ENCODE measurements at regions not wholly inside any gene's neighbourhood (a gene's known extent, or its start where the extent isn't known, plus 50 kb on each side); places are given as distances from the start of the nearest gene placed in this dataset.
"Not testable (repeated sequence)": the region's sequence is repeated elsewhere in the genome, so short reads cannot be mapped to it uniquely, and the experiment has no call there.

DNA sequence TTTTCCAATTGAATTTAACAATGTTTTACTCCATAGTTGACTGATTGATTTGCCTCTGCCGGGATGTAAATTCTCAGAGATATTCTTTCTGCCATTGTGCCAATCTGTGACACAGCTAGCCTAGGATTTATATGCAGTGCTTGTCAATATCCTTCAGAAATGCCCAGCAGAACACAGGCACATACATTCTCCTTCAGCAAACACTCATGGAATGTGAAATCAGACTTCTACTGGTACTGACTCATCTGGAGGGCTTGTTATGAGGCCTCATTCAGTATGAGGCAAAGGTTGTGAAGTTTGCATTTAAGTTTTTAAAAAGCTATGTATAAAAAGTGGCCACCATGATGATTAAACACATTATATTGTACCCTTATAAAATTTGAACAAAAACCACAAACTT is 158.4 kb downstream of the POTEC start:
- H3K4me1 Mint-ChIP-seq (ENCODE audit: low read depth); H3K27ac Mint-ChIP-seq; H3K9me3 Mint-ChIP-seq; H3K27me3 Mint-ChIP-seq (ENCODE audit: low read depth); H3K36me3 Mint-ChIP-seq (ENCODE audit: low read depth); H3K4me3 Mint-ChIP-seq: not testable (repeated sequence)

DNA sequence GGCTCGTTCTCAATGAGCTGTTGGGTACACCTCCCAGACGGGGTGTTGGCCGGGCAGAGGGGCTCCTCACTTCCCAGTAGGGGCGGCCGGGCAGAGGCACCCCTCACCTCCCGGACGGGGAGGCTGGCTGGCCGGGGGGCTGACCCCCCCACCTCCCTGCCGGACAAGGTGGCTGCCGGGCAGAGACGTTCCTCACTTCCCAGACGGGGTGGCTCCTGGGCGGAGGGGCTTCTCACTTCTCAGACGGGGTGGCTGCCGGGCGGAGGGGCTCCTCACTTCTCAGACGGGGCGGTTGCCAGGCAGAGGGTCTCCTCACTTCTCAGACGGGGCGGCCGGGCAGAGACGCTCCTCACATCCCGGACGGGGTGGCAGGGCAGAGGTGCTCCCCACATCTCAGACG is 160.7 kb downstream of the POTEC start:
- H3K27ac Mint-ChIP-seq; H3K27me3 Mint-ChIP-seq (ENCODE audit: low read depth); H3K4me1 Mint-ChIP-seq (ENCODE audit: low read depth); H3K4me3 Mint-ChIP-seq; H3K36me3 Mint-ChIP-seq (ENCODE audit: low read depth); H3K9me3 Mint-ChIP-seq: not testable (repeated sequence)

DNA sequence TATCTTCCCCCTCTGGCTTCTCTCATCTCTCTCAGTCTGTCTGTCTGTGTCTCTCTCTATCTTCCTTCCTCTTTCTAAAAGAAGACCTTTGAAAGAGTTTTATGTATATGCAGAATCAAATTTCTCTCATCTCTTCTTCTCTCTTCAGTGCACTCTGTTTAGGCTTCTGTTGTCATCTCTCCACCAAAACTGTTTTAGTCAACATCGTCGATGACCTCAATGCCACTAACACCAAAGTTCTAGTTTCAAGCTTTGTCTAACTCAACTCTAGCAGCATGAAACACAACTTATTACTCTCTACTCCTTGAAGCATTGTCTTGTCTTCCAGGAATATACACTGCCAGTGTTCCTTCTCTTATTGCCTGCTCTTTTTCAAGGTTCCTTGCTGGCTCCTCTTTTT is 163.9 kb downstream of the POTEC start:
- H3K27ac Mint-ChIP-seq; H3K9me3 Mint-ChIP-seq; H3K36me3 Mint-ChIP-seq (ENCODE audit: low read depth); H3K4me3 Mint-ChIP-seq; H3K27me3 Mint-ChIP-seq (ENCODE audit: low read depth); H3K4me1 Mint-ChIP-seq (ENCODE audit: low read depth): not testable (repeated sequence)

DNA sequence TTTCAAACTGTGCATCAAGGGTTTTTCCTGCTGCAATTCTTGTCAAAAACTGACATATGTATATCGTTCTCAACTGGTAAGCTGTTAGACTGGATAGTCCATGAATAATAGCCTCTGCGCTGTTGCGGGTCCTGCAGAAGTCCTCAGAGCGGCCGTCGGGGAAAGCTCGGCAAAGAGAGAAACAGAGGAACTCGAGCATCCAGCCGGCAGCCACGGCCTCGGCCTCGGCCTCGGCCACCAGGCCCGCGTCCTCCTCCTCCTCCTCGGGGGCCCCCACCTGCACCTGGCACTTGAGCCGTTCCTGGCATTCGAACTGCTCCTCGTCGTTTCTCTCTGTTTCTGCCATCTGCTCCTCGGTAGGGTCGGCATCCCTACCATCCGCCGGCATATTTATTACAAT is 165.0 kb downstream of the POTEC start:
- H3K4me1 Mint-ChIP-seq (ENCODE audit: low read depth); H3K36me3 Mint-ChIP-seq (ENCODE audit: low read depth); H3K27me3 Mint-ChIP-seq (ENCODE audit: low read depth); H3K9me3 Mint-ChIP-seq; H3K4me3 Mint-ChIP-seq; H3K27ac Mint-ChIP-seq: not testable (repeated sequence)

- not testable (repeated sequence) for H3K9me3 Mint-ChIP-seq; H3K27ac Mint-ChIP-seq; H3K27me3 Mint-ChIP-seq (ENCODE audit: low read depth); H3K4me3 Mint-ChIP-seq; H3K36me3 Mint-ChIP-seq (ENCODE audit: low read depth); H3K4me1 Mint-ChIP-seq (ENCODE audit: low read depth)
Measured at GRCh38 chr18:14361346-14361745, 182.1 kb downstream of the POTEC start.

- H3K36me3 Mint-ChIP-seq (ENCODE audit: low read depth); H3K27ac Mint-ChIP-seq; H3K4me1 Mint-ChIP-seq (ENCODE audit: low read depth); H3K9me3 Mint-ChIP-seq; H3K27me3 Mint-ChIP-seq (ENCODE audit: low read depth); H3K4me3 Mint-ChIP-seq: not testable (repeated sequence)
Measured at GRCh38 chr18:14357553-14358297, 185.7 kb downstream of the POTEC start.

- H3K27ac Mint-ChIP-seq, H3K4me3 Mint-ChIP-seq, H3K9me3 Mint-ChIP-seq: not testable (repeated sequence)
Measured at GRCh38 chr18:14342170-14342569, 201.2 kb downstream of the POTEC start.

DNA sequence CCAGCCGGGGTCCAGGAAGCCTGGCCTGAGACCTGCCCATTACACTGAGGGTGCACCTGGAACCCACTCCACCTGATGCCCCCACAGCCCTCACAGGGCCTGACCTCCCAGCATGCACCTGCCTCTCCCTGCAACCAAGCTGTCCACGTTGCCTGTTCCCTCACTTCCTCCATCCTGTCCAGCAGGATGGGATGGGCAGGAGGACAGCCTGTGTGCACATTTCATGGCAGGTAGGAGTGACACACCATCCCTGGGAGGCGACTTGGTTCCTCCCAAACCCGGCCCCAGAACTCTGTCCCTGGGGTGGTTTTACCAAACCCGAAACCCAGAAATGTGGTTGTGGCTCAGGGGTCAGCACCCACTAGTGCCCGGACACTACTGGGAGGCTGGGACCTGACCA is 203.8 kb upstream of the ZNF519 start:
- H3K27me3 Mint-ChIP-seq (ENCODE audit: low read depth); H3K4me3 Mint-ChIP-seq; H3K9me3 Mint-ChIP-seq; H3K4me1 Mint-ChIP-seq (ENCODE audit: low read depth); H3K36me3 Mint-ChIP-seq (ENCODE audit: low read depth); H3K27ac Mint-ChIP-seq: not testable (repeated sequence)

More at GRCh38 chr18:14342170-14342569, 201.2 kb downstream of the POTEC start:
- not testable (repeated sequence) for H3K4me1 Mint-ChIP-seq (ENCODE audit: low read depth); H3K36me3 Mint-ChIP-seq (ENCODE audit: low read depth); H3K27me3 Mint-ChIP-seq (ENCODE audit: low read depth)

- H3K9me3 Mint-ChIP-seq; H3K36me3 Mint-ChIP-seq (ENCODE audit: low read depth); H3K27ac Mint-ChIP-seq; H3K4me1 Mint-ChIP-seq (ENCODE audit: low read depth); H3K4me3 Mint-ChIP-seq; H3K27me3 Mint-ChIP-seq (ENCODE audit: low read depth): not testable (repeated sequence)
Measured at GRCh38 chr18:14321217-14321616, 189.0 kb upstream of the ZNF519 start.

- H3K9me3 Mint-ChIP-seq; H3K27me3 Mint-ChIP-seq (ENCODE audit: low read depth): not testable (repeated sequence)
Measured at GRCh38 chr18:14301255-14301654, 169.0 kb upstream of the ZNF519 start.

DNA sequence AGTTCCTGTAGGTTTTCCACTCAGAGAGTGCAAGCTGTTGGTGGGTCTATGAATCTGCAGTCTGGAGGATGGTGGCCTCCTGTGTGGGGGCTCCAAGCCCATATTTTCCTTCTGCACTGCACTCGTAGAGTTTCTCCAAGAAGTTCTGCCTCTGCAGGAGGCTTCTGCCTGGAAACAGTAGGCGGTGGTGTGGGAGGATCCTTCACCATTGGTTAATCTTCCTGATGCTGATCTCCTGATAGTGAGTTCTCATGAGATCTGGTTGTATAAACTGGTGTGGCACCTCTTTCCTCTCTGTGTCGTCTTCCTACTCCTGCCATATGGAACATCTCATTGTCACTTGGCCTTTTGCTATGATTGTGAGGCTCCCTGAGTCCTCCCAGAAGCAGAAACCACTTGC is 162.8 kb upstream of the ZNF519 start:
- H3K4me3 Mint-ChIP-seq; H3K36me3 Mint-ChIP-seq (ENCODE audit: low read depth); H3K27me3 Mint-ChIP-seq (ENCODE audit: low read depth); H3K9me3 Mint-ChIP-seq; H3K27ac Mint-ChIP-seq; H3K4me1 Mint-ChIP-seq (ENCODE audit: low read depth): not testable (repeated sequence)

More at GRCh38 chr18:14301255-14301654, 169.0 kb upstream of the ZNF519 start:
- H3K36me3 Mint-ChIP-seq (ENCODE audit: low read depth); H3K27ac Mint-ChIP-seq; H3K4me1 Mint-ChIP-seq (ENCODE audit: low read depth); H3K4me3 Mint-ChIP-seq: not testable (repeated sequence)

DNA sequence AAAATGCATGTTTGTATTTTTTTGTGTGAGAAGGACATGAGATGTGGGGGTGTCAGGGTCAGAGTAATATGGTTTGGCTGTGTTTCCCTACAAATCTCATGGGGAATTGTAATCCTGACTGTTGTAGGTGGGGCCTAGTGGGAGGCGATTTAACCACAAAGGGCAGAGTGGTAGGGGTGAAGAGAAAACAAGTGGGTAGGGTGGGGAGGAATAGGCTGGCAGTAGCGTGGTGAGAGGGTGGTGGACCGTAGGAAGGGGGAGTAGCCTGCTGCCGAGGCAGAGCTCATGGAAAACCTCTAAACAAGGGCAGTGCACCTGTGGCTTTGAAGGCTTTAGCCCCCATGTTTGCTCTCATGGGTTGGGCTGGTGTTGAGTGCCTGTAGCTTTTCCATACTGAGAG is 152.8 kb upstream of the ZNF519 start:
- Mint-ChIP-seq H3K36me3 (ENCODE audit: low read depth) (no peaks in the 10 kb centered on the region), H3K9me3 (no peaks in the 10 kb centered on the region), H3K27me3 (ENCODE audit: low read depth) (no peaks in the 10 kb centered on the region), H3K4me3 (no peak overlapping the region), H3K4me1 (ENCODE audit: low read depth) (no peaks in the 10 kb centered on the region), H3K27ac (no peak overlapping the region)

GRCh38 chr18:14275391-14275790 is 143.2 kb upstream of the ZNF519 start:
- not testable (repeated sequence) for H3K9me3 Mint-ChIP-seq; H3K27me3 Mint-ChIP-seq (ENCODE audit: low read depth); H3K4me1 Mint-ChIP-seq (ENCODE audit: low read depth); H3K27ac Mint-ChIP-seq; H3K36me3 Mint-ChIP-seq (ENCODE audit: low read depth); H3K4me3 Mint-ChIP-seq

GRCh38 chr18:14265637-14266410 is 133.6 kb upstream of the ZNF519 start:
- not testable (repeated sequence) for H3K27ac Mint-ChIP-seq; H3K27me3 Mint-ChIP-seq (ENCODE audit: low read depth); H3K36me3 Mint-ChIP-seq (ENCODE audit: low read depth); H3K4me1 Mint-ChIP-seq (ENCODE audit: low read depth); H3K4me3 Mint-ChIP-seq; H3K9me3 Mint-ChIP-seq

DNA sequence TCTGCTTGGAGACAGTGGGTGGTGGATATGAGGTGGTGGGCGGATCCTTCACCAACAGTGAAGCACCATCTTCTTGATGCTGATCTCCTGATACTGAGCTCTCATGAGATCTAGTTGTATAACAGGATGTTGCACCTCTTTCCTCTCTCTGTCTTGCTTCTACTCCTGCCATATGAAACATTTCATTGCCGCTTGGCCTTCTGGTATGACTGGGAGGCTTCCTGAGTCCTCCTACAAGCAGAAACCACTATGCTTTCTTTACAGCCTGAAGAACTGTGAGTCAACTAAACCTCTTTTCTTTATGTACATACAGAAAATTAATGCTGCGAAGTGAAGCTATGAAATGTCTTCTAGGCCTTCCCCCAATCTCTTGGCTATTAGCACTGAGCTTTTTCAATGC is 130.6 kb upstream of the ZNF519 start:
- not testable (repeated sequence) for H3K9me3 Mint-ChIP-seq; H3K4me3 Mint-ChIP-seq; H3K4me1 Mint-ChIP-seq (ENCODE audit: low read depth); H3K36me3 Mint-ChIP-seq (ENCODE audit: low read depth); H3K27me3 Mint-ChIP-seq (ENCODE audit: low read depth); H3K27ac Mint-ChIP-seq

All from T-helper 1 cell treated with Interleukin-12 subunit alpha and Interleukin-12 subunit beta and Interleukin-4 antibody, amounts not matched to agents 30 μg/mL and 1 μg/mL, for 36 hours (primary cell).